ENCODE measurements at regions not wholly inside any gene's neighbourhood (a gene's known extent, or its start where the extent isn't known, plus 50 kb on each side); places are given as distances from the start of the nearest gene placed in this dataset.
"Not testable (repeated sequence)": the region's sequence is repeated elsewhere in the genome, so short reads cannot be mapped to it uniquely, and the experiment has no call there.

- intact Hi-C loops (cut with micrococcal nuclease) = not testable (repeated sequence)
Measured at GRCh38 chr5:21483790-21484497, 1369.2 kb downstream of the CDH12 start.

GRCh38 chr5:21482983-21483650 is 1370.0 kb downstream of the CDH12 start:
- intact Hi-C loops (cut with micrococcal nuclease) = not testable (repeated sequence)

DNA sequence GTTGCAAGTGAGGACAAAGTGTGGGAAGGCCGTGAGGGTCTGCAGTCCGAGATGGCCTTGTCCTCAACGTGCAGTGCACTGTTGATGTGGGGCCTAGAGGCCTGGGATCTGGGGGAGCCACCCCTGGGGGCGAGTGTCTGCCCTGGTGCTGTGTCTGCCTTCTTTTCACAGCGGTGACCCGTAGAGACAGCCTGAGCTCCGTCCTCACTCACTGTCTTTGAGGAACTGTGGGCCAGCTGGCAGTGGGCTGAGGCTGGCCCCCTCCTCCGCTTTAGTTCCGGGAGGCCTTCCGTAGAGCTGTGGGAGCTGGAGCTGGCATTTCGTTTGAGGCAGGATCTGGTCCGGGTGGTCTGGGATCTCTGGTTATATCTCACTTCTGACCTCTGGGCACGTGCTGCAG is 1370.6 kb downstream of the CDH12 start:
- intact Hi-C loops (cut with micrococcal nuclease) = not testable (repeated sequence)

GRCh38 chr5:21481320-21482270 is 1371.5 kb downstream of the CDH12 start:
- intact Hi-C loops (cut with micrococcal nuclease) = not testable (repeated sequence)

DNA sequence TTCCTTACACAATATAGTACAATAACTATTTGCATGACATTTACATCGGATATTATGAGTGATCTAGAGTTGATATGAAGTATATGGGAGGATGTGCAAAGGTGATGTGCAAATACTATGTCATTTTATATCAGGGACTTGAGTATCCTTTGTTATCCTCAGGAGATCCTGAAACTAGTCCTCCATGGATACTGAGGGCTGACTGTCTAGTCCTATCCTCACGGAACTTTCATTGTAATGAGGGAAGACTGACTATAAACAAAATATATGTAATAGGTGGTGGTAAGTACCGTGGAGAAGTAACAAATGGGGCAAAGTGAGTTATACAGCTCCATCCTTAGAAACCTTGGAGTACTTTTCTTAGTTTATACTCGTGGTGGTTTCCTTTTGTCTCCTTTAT is 1373.1 kb downstream of the CDH12 start:
- intact Hi-C loops (cut with micrococcal nuclease) = not testable (repeated sequence)

DNA sequence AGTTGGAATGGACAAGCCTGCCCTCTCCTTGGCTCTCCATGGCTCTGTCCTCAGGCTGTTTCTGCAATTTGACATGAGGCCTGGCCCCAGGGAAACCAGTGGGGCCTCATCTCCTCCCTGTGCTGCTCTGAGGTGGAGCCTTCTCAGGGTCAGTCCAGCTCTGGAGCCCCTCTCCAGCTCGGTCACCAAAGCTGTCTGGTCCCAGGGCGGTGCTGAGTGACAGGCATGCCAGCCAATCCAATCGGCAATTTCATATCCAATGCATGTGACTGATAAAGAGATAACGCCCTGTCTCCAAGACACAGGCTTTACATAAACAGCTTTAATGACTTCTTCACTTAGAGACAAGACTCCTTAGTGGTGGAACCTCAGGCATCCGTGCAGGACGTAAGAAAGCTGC is 1379.2 kb downstream of the CDH12 start:
- intact Hi-C loops (cut with micrococcal nuclease) = not testable (repeated sequence)

- intact Hi-C loops (cut with micrococcal nuclease) = not testable (repeated sequence)
Measured at GRCh38 chr5:21473436-21473835, 1379.7 kb downstream of the CDH12 start.

GRCh38 chr5:21471691-21472090 is 1381.5 kb downstream of the CDH12 start:
- intact Hi-C loops (cut with micrococcal nuclease) = not testable (repeated sequence)

DNA sequence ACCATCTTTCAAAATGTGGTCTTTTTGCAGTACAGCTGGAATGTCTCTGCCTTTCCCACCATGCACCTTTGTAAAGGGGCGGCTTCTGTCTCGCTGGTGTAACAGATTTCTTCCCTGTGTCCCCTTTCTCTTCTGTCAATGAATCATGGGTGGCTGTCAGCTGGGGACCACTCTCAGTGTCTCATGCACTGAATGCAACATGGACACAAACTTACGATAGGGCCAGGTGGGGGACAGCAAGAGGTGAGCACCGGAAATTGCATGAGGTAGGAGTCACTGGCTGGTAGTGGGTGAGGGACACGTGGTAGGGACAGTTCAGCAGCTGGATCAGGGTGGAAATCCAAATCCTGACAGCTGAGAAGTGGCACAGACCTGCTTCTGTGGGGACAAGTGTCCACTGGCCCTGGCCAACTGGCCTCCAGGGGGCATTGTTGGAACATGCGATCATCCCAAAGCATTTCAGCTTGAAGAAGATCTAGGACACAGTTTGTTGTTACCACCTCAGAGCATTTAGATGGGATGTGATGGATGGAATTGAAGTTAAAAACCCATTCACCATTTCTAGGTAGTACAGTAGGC is 1383.5 kb downstream of the CDH12 start:
- intact Hi-C loops (cut with micrococcal nuclease) = not testable (repeated sequence)

DNA sequence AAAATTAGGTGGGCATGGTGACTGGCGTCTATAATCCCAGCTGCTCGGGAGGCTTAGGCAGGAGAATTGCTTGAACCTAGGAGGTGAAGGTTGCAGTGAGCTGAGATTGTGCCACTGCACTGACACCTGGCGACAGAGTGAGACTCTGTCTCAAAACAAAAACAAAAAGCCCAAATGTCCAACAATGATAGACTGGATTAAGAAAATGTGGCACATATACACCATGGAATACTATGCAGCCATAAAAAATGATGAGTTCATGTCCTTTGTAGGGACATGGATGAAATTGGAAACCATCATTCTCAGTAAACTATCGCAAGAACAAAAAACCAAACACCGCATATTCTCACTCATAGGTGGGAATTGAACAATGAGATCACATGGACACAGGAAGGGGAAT is 1385.6 kb downstream of the CDH12 start:
- intact Hi-C loops (cut with micrococcal nuclease) = not testable (repeated sequence)

GRCh38 chr5:21459744-21460073 is 1393.4 kb downstream of the CDH12 start:
- intact Hi-C loops (cut with micrococcal nuclease) = not testable (repeated sequence)

- intact Hi-C loops (cut with micrococcal nuclease) = no loop called here
Measured at GRCh38 chr5:21452449-21452848, 1400.7 kb downstream of the CDH12 start.

DNA sequence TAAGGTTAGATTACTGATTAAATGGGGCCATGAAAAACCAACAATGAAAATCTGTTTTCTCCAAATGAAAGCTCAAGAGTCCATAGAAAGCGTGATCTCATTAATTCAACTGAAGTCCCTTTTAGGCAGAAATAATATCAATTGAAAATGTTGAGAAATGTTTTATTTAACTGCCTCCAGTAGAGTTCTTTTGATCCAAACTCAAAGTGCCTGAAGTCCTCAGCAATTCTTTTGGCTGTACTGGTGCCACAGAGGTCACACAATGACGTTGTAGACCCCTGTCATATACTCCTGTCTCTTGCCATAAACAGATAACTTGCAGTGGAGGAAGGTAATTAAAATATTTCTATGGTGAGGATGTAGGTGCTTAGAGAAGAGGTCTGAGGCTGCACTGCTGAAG is 1420.5 kb downstream of the CDH12 start:
- intact Hi-C loops (cut with micrococcal nuclease) = no loop called here

DNA sequence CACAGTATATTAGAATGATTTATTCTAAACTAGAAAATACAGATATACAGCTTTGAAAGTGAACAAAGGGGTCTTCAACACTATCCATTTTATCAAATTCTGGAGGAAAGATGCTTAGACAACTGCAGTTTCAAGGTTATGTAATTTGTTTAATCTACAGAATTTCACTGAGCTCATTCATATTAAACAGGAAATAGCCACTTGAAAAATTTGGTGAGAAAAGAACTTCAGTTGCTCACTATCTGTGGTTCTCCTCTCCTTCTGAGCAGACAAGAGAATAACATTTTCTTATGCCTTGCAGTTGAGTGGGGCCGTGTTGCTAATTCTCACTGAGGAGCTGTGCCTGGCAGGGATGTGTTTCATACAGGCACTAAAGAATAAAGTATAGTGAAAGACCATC is 1428.2 kb downstream of the CDH12 start:
- intact Hi-C loops (cut with micrococcal nuclease) = no loop called here

GRCh38 chr5:21419383-21419782 is 1431.4 kb upstream of the CDH18 start:
- intact Hi-C loops (cut with micrococcal nuclease) = no loop called here

- intact Hi-C loops (cut with micrococcal nuclease) = not testable (repeated sequence)
Measured at GRCh38 chr5:21402089-21402488, 1414.1 kb upstream of the CDH18 start.

- intact Hi-C loops (cut with micrococcal nuclease) = no loop called here
Measured at GRCh38 chr5:21398511-21398910, 1410.5 kb upstream of the CDH18 start.

DNA sequence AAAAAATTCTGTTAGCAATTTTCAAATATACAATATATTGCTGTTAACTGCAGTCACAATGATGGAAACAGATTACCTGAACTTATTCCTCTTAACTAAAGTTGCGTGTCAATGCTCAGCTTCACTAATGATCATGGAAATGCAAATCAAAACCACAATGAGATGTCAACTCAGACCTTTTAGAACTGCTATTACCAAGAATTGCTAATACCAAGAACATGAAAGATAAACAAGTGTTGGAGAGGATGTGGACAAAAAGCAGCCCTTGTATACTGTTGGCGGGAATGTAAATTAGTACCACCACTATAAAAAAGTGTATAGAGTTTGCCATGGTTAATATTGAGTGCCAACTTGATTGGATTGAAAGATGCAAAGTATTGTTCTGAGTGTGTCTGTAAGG is 1409.7 kb upstream of the CDH18 start:
- intact Hi-C loops (cut with micrococcal nuclease) = no loop called here

DNA sequence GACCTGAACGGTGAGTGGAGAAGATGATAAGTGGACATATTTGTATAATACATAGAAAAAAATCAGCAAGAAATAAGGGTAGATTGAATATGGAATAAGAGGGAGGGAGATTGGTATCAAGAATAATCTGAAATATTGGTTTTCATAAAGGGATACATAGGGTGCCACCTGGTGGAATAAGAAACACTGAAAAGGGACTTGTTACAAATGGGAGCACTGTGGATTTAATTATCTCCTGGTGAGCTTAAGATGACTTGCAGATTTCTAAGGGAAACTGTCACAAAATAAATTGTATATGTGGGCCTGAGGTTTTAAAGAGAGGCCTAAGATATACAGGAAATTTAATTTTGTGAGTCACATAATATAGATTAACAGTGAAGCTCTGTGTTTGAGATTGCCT is 1403.5 kb upstream of the CDH18 start:
- intact Hi-C loops (cut with micrococcal nuclease) = no loop called here

- intact Hi-C loops (cut with micrococcal nuclease) = not testable (repeated sequence)
Measured at GRCh38 chr5:21360754-21361153, 1372.8 kb upstream of the CDH18 start.

GRCh38 chr5:21341948-21342261 is 1353.9 kb upstream of the CDH18 start:
- intact Hi-C loops (cut with micrococcal nuclease) = not testable (repeated sequence)
